Prostate gland (tissue), 2 donors: ENCODE measurements at regions not wholly inside any gene's neighbourhood (a gene's known extent, or its start where the extent isn't known, plus 50 kb on each side); places are given as distances from the start of the nearest gene placed in this dataset.

Experiments used
- DNase-seq: peaks from one replicate; pipeline ENCODE4 v3.0.0-alpha.2; 2019; ENCODE audit warnings: low spot score
- H3K27ac ChIP-seq, 2 donors: fragments of 200-600 bp; sonication (generic); 2 replicates each; pipeline ENCODE4 v1.5.1; 2017 to 2019
- H3K27me3 ChIP-seq: fragments of 200-600 bp; sonication (generic); replicated peaks from 2 replicates; pipeline ENCODE4 v1.5.1; 2019; ENCODE audit not compliant: insufficient read depth
- H3K36me3 ChIP-seq, 2 donors: fragments of 200-600 bp; sonication (generic); 1 replicate in 1 of 2; 2 replicates in 1 of 2; pipeline versions ENCODE4 v1.5.1 to v1.8.1; 2017 to 2019
- H3K4me1 ChIP-seq: fragments of 200-600 bp; sonication (generic); replicated peaks from 2 replicates; pipeline ENCODE4 v1.5.1; 2019
- H3K4me3 ChIP-seq, 2 donors: fragments of 200-600 bp; sonication (generic); 2 replicates each; pipeline ENCODE4 v1.5.1; 2017 to 2019
- H3K9me3 ChIP-seq: fragments of 200-600 bp; sonication (generic); 2 replicates; pipeline ENCODE4 v1.5.1; 2017
- POLR2A ChIP-seq: fragments of 450-650 bp; IDR thresholded peaks from one replicate; pipeline ENCODE4 v1.6.1; 2016; ENCODE audit warnings: antibody characterized with exemption, mild to moderate bottlenecking
- POLR2AphosphoS5 ChIP-seq: sonication (generic); formaldehyde crosslinking; IDR thresholded peaks from one replicate; pipeline ENCODE4 v1.6.1; 2017; ENCODE audit warnings: antibody characterized with exemption
- WGBS: methylation state at CpG from one replicate; pipeline ENCODE4 v1.1.5; 2018; 5-methylcytosine and 5-hydroxymethylcytosine counted together
- intact Hi-C: fragments of 100-400 bp; cut with DNase I; formaldehyde crosslinking; loops from one replicate; pipeline ENCODE4 v1.14.2; 2022
- TF ChIP-seq, protein P1 (sequence below), 4 experiments: fragments of 200-600 bp in 2 of 4; fragments of 450-650 bp in 2 of 4; sonication (generic) in 2 of 4; IDR thresholded peaks; 1 replicate in 3 of 4; 2 replicates in 1 of 4; pipeline ENCODE4 v1.5.1; 2016 to 2019; ENCODE audit warnings: antibody characterized with exemption in 4 of 4, mild to moderate bottlenecking in 2 of 4, moderate library complexity in 2 of 4

DNA sequence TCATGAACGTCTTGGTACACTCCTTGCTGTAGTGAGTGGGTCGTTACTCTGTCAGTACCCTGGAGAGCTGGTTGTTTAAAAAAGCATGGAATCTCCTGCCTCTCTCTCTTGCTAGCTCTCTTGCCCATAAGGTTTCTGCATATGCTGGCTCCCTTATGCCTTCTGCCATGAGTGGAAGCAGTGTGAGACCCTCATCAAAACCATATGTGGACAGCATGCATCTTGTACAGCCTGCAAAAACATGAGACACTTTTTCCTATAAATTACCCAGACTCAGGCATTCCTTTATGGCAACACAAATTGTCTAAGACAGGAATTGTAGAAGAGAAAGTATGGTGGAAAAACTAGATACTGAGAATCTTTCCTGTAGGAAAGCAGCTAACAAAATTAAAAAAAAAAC lies 516.3 kb downstream of the SLITRK6 start:
- no peaks in the 10 kb centered on the region for H3K9me3 ChIP-seq
- DNase-seq: no peak
- H3K36me3 ChIP-seq: no peaks in the 10 kb centered on the region
- H3K4me3 ChIP-seq: no peak overlapping the region
- H3K27me3 ChIP-seq: no peaks in the 10 kb centered on the region
- WGBS: 82% methylated on average over 2 of the region's 2 CpGs
- H3K4me1 ChIP-seq: no peaks in the 10 kb centered on the region
- H3K27ac ChIP-seq: no peak overlapping the region
- intact Hi-C loops: no loop called here
- TF ChIP-seq, protein P1, sequence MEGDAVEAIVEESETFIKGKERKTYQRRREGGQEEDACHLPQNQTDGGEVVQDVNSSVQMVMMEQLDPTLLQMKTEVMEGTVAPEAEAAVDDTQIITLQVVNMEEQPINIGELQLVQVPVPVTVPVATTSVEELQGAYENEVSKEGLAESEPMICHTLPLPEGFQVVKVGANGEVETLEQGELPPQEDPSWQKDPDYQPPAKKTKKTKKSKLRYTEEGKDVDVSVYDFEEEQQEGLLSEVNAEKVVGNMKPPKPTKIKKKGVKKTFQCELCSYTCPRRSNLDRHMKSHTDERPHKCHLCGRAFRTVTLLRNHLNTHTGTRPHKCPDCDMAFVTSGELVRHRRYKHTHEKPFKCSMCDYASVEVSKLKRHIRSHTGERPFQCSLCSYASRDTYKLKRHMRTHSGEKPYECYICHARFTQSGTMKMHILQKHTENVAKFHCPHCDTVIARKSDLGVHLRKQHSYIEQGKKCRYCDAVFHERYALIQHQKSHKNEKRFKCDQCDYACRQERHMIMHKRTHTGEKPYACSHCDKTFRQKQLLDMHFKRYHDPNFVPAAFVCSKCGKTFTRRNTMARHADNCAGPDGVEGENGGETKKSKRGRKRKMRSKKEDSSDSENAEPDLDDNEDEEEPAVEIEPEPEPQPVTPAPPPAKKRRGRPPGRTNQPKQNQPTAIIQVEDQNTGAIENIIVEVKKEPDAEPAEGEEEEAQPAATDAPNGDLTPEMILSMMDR (IDR thresholded peaks at IDR 0.05): no peak
- TF ChIP-seq POLR2AphosphoS5: no peak
- TF ChIP-seq POLR2A: no peak

DNA sequence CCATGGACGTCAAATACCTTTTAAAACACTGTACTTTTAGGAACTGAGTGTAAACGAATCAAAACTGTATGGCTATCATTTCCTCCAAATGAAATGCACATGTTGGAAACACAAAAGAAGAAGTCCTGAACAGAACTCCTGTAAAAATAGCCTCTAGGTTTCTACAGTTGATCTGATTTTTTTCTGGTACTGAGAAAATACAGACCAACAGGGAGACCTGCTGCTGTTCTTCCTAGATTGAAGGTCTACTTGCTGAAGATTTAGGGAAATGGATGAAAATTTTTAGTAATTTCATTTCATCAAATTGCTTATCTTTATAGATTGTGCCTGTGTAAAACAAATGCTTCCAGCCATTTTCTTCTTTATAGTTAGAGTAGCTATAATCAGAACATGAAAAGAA lies 520.4 kb downstream of the SLITRK6 start:
- no peaks in the 10 kb centered on the region for H3K27me3 ChIP-seq
- WGBS: 23% methylated on average over 2 of the region's 2 CpGs
- intact Hi-C loops: no loop called here
- no peak for DNase-seq
- H3K36me3 ChIP-seq: no peaks in the 10 kb centered on the region
- H3K4me3 ChIP-seq: no peak overlapping the region
- no peak overlapping the region for H3K27ac ChIP-seq
- TF ChIP-seq, protein P1 (IDR thresholded peaks at IDR 0.05): no peak
- H3K9me3 ChIP-seq: no peaks in the 10 kb centered on the region
- H3K4me1 ChIP-seq: no peaks in the 10 kb centered on the region

- no peak for DNase-seq
- no peak for TF ChIP-seq POLR2A
- no peak for TF ChIP-seq POLR2AphosphoS5
- TF ChIP-seq, protein P1 (IDR thresholded peaks at IDR 0.05): no peak
- intact Hi-C loops: no loop called here
- whole genome bisulfite sequencing: 86% methylated on average over 1 of the region's 1 CpG
- Histone ChIP-seq H3K9me3 (no peaks in the 10 kb centered on the region), H3K27me3 (no peaks in the 10 kb centered on the region), H3K4me3 (no peak overlapping the region), H3K4me1 (no peaks in the 10 kb centered on the region), H3K36me3 (no peaks in the 10 kb centered on the region), H3K27ac (no peak overlapping the region)
Observed at GRCh38 chr13:85277748-85278147, 521.5 kb downstream of the SLITRK6 start.

GRCh38 chr13:85266771-85267170 lies 532.4 kb downstream of the SLITRK6 start:
- TF ChIP-seq, protein P1 (IDR thresholded peaks at IDR 0.05): no peak
- TF ChIP-seq POLR2A: no peak
- no peak for TF ChIP-seq POLR2AphosphoS5
- H3K27ac ChIP-seq: no peak overlapping the region
- no peaks in the 10 kb centered on the region for H3K4me1 ChIP-seq
- no peaks in the 10 kb centered on the region for H3K9me3 ChIP-seq
- H3K27me3 ChIP-seq: no peaks in the 10 kb centered on the region
- H3K36me3 ChIP-seq: no peaks in the 10 kb centered on the region
- intact Hi-C loops: no loop called here
- DNase-seq: no peak
- no peak overlapping the region for H3K4me3 ChIP-seq
- WGBS: 76% methylated on average over 2 of the region's 2 CpGs

- no peaks in the 10 kb centered on the region for H3K9me3 ChIP-seq
- H3K36me3 ChIP-seq: no peaks in the 10 kb centered on the region
- no peak for DNase-seq
- no peak overlapping the region for H3K27ac ChIP-seq
- no peak overlapping the region for H3K4me3 ChIP-seq
- intact Hi-C loops: no loop called here
- WGBS: 50% methylated on average over 1 of the region's 1 CpG
- H3K27me3 ChIP-seq: no peaks in the 10 kb centered on the region
- TF ChIP-seq POLR2AphosphoS5 (no peak), POLR2A (no peak)
- TF ChIP-seq, protein P1 (IDR thresholded peaks at IDR 0.05): no peak
- H3K4me1 ChIP-seq: no peaks in the 10 kb centered on the region
Observed at GRCh38 chr13:85266331-85266730, 532.9 kb downstream of the SLITRK6 start.
